ENCODE measurements at regions not wholly inside any gene's neighbourhood (a gene's known extent, or its start where the extent isn't known, plus 50 kb on each side); places are given as distances from the start of the nearest gene placed in this dataset.

- TF ChIP-seq CTCF (IDR thresholded peaks at IDR 0.05) (no peak), POLR2A (IDR thresholded peaks at IDR 0.05) (no peak)
- Histone ChIP-seq H3K27ac (no peak overlapping the region), H3K36me3 (no peaks in the 10 kb centered on the region), H3K4me3 (replicated peaks in 1 of 3) (no peak overlapping the region), H3K9me3 (no peaks in the 10 kb centered on the region), H3K4me1 (peaks cover 1 to 5% of the 10 kb centered on the region in 2 donors), H3K27me3 (no peaks in the 10 kb centered on the region)
- 74 to 93% methylated on average over 1 of the region's 1 CpG for WGBS, 2 donors
- intact Hi-C loops (cut with DNase I): no loop called here
- DNase-seq: no peak
Measured at GRCh38 chr12:77407931-77408330, 342.6 kb upstream of the E2F7 start.

DNA sequence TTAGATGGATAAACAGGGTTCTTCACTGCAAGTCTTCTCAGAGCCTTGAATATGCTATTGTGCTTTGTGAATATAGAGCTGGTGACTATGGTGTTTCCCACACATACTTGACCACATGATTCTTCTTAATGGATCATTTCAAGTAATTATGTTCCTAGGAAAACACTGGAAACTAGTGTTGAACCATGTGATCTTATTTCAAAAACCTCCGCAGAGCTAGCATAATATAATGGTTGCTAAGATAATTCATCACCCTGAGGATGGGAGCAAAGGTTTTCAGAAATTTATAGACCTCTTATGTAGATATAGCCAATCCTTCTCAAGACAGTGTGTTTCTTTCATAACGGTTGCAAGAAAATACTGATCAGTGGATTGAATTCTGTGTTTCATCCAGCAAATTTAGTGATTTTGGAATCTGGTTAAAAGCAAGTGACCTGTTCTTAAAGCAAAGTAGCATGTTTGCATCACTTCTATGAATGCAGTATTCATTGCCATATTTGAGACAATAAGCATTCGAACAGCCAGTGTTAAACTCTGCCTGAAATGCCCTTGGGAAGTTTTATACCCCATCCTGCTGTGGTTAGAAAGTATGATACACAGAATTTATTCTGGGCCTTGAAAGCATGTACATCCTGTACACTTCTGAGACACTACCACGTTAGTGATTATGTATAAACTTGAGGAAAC, 341.0 kb upstream of the E2F7 start:
- TF ChIP-seq CTCF (IDR thresholded peaks at IDR 0.05) (no peak), POLR2A (IDR thresholded peaks at IDR 0.05) (no peak)
- H3K27ac ChIP-seq: no peak overlapping the region
- H3K27me3 ChIP-seq: no peaks in the 10 kb centered on the region
- no peaks in the 10 kb centered on the region for H3K9me3 ChIP-seq
- H3K4me1 ChIP-seq: peaks cover 6 to 14% of the 10 kb centered on the region in 2 donors
- WGBS, 2 donors: 90% methylated on average over 4 of the region's 4 CpGs
- no peaks in the 10 kb centered on the region for H3K36me3 ChIP-seq
- no peak for DNase-seq
- no peak overlapping the region for H3K4me3 ChIP-seq (replicated peaks in 1 of 3)
- intact Hi-C loops (cut with DNase I): no loop called here

GRCh38 chr12:77402716-77403115, 337.3 kb upstream of the E2F7 start:
- no peak for DNase-seq
- no peaks in the 10 kb centered on the region for H3K36me3 ChIP-seq
- H3K4me1 ChIP-seq: peaks cover 6 to 14% of the 10 kb centered on the region in 2 donors
- H3K27ac ChIP-seq: no peak overlapping the region
- intact Hi-C loops (cut with DNase I): no loop called here
- no peak overlapping the region for H3K4me3 ChIP-seq (replicated peaks in 1 of 3)
- WGBS, 2 donors: 26 to 29% methylated on average over 1 of the region's 1 CpG
- no peak for TF ChIP-seq CTCF (IDR thresholded peaks at IDR 0.05)
- TF ChIP-seq POLR2A (IDR thresholded peaks at IDR 0.05): no peak
- no peaks in the 10 kb centered on the region for H3K27me3 ChIP-seq
- no peaks in the 10 kb centered on the region for H3K9me3 ChIP-seq

DNA sequence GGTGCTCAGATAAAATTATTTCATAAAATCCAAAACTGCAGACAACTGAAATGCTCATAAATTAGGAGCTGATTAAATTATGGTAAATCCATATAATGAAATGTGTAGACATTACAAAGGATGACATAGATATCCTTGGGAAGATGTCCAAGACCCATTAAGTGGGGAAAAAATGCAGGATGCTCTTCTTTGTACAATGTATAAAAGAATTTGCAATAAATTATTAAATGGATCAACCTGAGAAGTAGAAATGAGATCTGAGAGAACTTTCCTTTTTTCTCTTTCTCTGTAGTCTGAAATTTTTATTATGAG, 336.4 kb upstream of the E2F7 start:
- DNase-seq: no peak
- TF ChIP-seq POLR2A (IDR thresholded peaks at IDR 0.05) (no peak), CTCF (IDR thresholded peaks at IDR 0.05) (no peak)
- no peaks in the 10 kb centered on the region for H3K27me3 ChIP-seq
- intact Hi-C loops (cut with DNase I): no loop called here
- H3K9me3 ChIP-seq: no peaks in the 10 kb centered on the region
- H3K4me1 ChIP-seq: peaks cover 6 to 14% of the 10 kb centered on the region in 2 donors
- no peak overlapping the region for H3K4me3 ChIP-seq (replicated peaks in 1 of 3)
- H3K27ac ChIP-seq: no peak overlapping the region
- no peaks in the 10 kb centered on the region for H3K36me3 ChIP-seq

DNA sequence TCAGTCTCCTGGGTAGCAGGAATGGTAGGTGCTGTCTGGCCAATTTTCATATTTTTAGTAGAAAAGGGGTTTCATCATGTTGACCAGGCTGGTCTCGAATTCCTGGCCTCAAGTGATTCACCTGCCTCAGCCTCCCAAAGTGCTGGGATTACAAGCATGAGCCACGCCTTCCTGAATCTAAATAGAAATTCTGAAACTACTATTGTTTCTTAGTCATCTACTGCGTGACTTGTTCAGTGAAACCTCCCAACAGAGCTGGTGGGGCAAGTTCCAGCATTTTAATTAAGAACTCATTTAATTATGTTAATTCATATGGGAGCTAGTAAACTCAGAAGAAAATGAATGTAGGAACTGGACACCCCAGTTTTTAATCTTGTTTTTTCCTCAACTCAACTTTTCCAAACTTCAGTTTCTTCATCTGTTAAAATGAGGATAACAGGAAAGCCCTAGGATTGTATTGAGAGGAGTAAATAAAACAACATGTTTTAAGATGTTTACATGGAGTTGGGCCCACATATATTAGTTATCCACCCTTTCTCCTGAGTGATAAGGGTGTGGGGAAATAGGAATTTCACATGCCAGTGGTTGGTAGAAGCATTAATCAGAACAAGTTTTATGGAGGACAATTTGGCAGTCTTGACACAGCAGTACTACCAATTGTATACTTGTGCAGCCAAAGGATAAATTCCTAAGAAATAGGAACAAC, 335.8 kb upstream of the E2F7 start:
- Histone ChIP-seq H3K9me3 (no peaks in the 10 kb centered on the region), H3K27ac (no peak overlapping the region), H3K27me3 (no peaks in the 10 kb centered on the region), H3K4me3 (replicated peaks in 1 of 3) (no peak overlapping the region), H3K4me1 (peaks cover 6 to 14% of the 10 kb centered on the region in 2 donors), H3K36me3 (no peaks in the 10 kb centered on the region)
- no peak for DNase-seq
- intact Hi-C loops (cut with DNase I): no loop called here
- WGBS, 2 donors: 96 to 97% methylated on average over 3 of the region's 3 CpGs
- TF ChIP-seq POLR2A (IDR thresholded peaks at IDR 0.05) (no peak), CTCF (IDR thresholded peaks at IDR 0.05) (no peak)

Data from thyroid gland (tissue), 4 donors.